Common myeloid progenitor, CD34-positive (primary cell): ENCODE measurements at regions not wholly inside any gene's neighbourhood (a gene's known extent, or its start where the extent isn't known, plus 50 kb on each side); places are given as distances from the start of the nearest gene placed in this dataset.
"Not testable (repeated sequence)": the region's sequence is repeated elsewhere in the genome, so short reads cannot be mapped to it uniquely, and the experiment has no call there.

ENCODE experiments used
- CTCF ChIA-PET: fragments of 350-600 bp; sonication (Branson Sonifier 250); formaldehyde crosslinking; loops from one replicate; lab custom pipeline; 2021; ENCODE audit warnings: antibody characterized with exemption; lab: Charles Lee
- POLR2A ChIA-PET: fragments of 350-600 bp; sonication (Branson Sonifier 250); formaldehyde crosslinking; loops from one replicate; lab custom pipeline; 2021; ENCODE audit warnings: antibody characterized with exemption; lab: Charles Lee
- DNase-seq, 3 donors: peaks; one replicate each; pipeline versions ENCODE4 v3.0.0 to v3.0.0-alpha.2; 2013
- H3K27ac ChIP-seq, 2 experiments: 1 replicate in 1 of 2; 2 replicates in 1 of 2; pipeline ENCODE4 v1.7.0; 2013; ENCODE audit warnings: inconsistent platforms in 2 of 2, low read length in 2 of 2, mild to moderate bottlenecking in 2 of 2, low read depth in 1 of 2, moderate library complexity in 1 of 2; ENCODE audit not compliant: severe bottlenecking in 2 of 2, insufficient read depth in 1 of 2, poor library complexity in 1 of 2
- H3K27me3 ChIP-seq, 5 experiments: replicated peaks in 2 of 5; 1 replicate in 3 of 5; 2 replicates in 2 of 5; pipeline versions ENCODE4 v1.6.1 to v1.7.0; 2013; ENCODE audit warnings: low read length in 4 of 5, mild to moderate bottlenecking in 2 of 5, moderate library complexity in 2 of 5, inconsistent platforms in 1 of 5; ENCODE audit not compliant: insufficient read depth in 5 of 5, control insufficient read depth in 4 of 5
- H3K36me3 ChIP-seq, 4 experiments: 1 replicate in 2 of 4; 2 replicates in 2 of 4; pipeline versions ENCODE4 v1.6.1 to v1.7.0; 2013; ENCODE audit warnings: low read length in 3 of 4, control low read depth in 1 of 4, mild to moderate bottlenecking in 1 of 4; ENCODE audit not compliant: control insufficient read depth in 4 of 4, insufficient read depth in 4 of 4
- H3K4me1 ChIP-seq, 4 experiments: 1 replicate in 3 of 4; 2 replicates in 1 of 4; pipeline versions ENCODE4 v1.6.1 to v1.7.1; 2013; ENCODE audit warnings: low read length in 3 of 4, mild to moderate bottlenecking in 3 of 4, control low read depth in 1 of 4, inconsistent platforms in 1 of 4, moderate library complexity in 1 of 4; ENCODE audit not compliant: control insufficient read depth in 4 of 4, insufficient read depth in 4 of 4; ENCODE audit errors: control extremely low read depth in 1 of 4
- H3K4me3 ChIP-seq, 7 experiments: 1 replicate in 4 of 7; 2 replicates in 3 of 7; pipeline versions ENCODE4 v1.5.1 to v1.7.0; 2013; ENCODE audit warnings: mild to moderate bottlenecking in 7 of 7, low read length in 6 of 7, moderate library complexity in 6 of 7, inconsistent platforms in 2 of 7, low read depth in 2 of 7, control low read depth in 1 of 7; ENCODE audit not compliant: insufficient read depth in 4 of 7, control insufficient read depth in 1 of 7; ENCODE audit errors: extremely low read depth in 1 of 7
- H3K9me3 ChIP-seq, 5 experiments: 1 replicate in 4 of 5; 2 replicates in 1 of 5; pipeline versions ENCODE4 v1.6.1 to v1.7.1; 2013; ENCODE audit warnings: low read length in 4 of 5, mild to moderate bottlenecking in 2 of 5, inconsistent platforms in 1 of 5, low read depth in 1 of 5, moderate library complexity in 1 of 5; ENCODE audit not compliant: control insufficient read depth in 4 of 5, insufficient read depth in 2 of 5; ENCODE audit errors: control extremely low read depth in 1 of 5
- WGBS: methylation state at CpG from one replicate; pipeline ENCODE4 v1.1.5; 2013; ENCODE audit not compliant: insufficient coverage; 5-methylcytosine and 5-hydroxymethylcytosine counted together

- Histone ChIP-seq H3K36me3 (no peaks in the 10 kb centered on the region), H3K27ac (no peak overlapping the region), H3K4me1 (peaks cover 0 to 18% (median 11%) of the 10 kb centered on the region in 4 experiments), H3K4me3 (no peak overlapping the region), H3K27me3 (no peaks in the 10 kb centered on the region), H3K9me3 (no peaks in the 10 kb centered on the region)
- CTCF ChIA-PET, result interaction anchor here (0.9 to 1.7 kb wide), 6 partner anchors 13 to 263 kb away, joined by 3 to 4 read pairs (median 3); no protein-coding TSS in a partner anchor
- no peak for DNase-seq
- POLR2A ChIA-PET, result no interaction called here
- 90% methylated on average over 5 of the region's 5 CpGs for WGBS
Measured at GRCh38 chr6:43929511-43929910, 159.5 kb downstream of the VEGFA start.

DNA sequence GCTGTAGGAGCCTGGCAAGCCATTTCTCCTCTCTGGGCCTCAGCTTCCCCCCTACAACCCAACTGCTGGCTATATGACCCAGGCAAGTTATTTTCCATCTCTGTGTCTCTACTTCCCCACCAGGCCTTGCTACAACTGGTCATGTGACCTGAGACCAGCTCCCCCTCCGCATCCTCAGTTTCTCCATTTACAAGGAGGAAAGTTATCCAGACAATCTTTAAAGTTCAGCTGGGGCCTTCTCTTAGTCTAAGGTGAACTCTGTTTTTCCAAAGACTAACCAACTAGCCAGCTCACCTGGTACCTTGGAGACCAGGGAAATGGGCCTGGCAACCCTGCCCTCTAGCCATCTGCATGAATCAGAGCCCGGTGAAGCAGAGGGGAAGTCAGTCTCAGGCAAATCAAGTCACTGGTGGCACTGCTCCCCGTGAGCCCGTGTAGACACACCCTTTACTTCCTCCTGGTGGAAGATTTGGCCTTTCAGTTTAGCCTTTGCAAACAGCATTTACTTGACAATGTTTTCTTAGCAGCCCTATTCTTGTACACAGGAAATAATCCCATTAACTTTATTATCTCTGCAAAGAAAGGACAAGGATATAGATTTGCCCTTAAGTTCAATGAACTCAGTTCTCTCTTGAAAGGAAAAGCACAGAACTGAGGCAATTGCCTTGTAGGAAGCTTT is 157.7 kb downstream of the VEGFA start:
- H3K4me1 ChIP-seq, result peaks cover 0 to 36% (median 29%) of the 10 kb centered on the region in 4 experiments
- H3K36me3 ChIP-seq, result no peaks in the 10 kb centered on the region
- ChIA-PET CTCF (interaction anchor here (0.7 to 2.2 kb wide), 12 partner anchors 9 to 135 kb away, joined by 3 to 7 read pairs (median 3); no protein-coding TSS in a partner anchor), POLR2A (interaction anchor here (1.0 kb wide), 1 partner anchor 43 kb away, joined by 3 read pairs; no protein-coding TSS in a partner anchor)
- H3K4me3 ChIP-seq, result no peak overlapping the region
- H3K27me3 ChIP-seq, result no peaks in the 10 kb centered on the region
- no peak overlapping the region for H3K27ac ChIP-seq
- no peaks in the 10 kb centered on the region for H3K9me3 ChIP-seq
- DNase-seq, result peak; percentile 19 to 67 (median 55)
- WGBS, result 25% methylated on average over 4 of the region's 4 CpGs

DNA sequence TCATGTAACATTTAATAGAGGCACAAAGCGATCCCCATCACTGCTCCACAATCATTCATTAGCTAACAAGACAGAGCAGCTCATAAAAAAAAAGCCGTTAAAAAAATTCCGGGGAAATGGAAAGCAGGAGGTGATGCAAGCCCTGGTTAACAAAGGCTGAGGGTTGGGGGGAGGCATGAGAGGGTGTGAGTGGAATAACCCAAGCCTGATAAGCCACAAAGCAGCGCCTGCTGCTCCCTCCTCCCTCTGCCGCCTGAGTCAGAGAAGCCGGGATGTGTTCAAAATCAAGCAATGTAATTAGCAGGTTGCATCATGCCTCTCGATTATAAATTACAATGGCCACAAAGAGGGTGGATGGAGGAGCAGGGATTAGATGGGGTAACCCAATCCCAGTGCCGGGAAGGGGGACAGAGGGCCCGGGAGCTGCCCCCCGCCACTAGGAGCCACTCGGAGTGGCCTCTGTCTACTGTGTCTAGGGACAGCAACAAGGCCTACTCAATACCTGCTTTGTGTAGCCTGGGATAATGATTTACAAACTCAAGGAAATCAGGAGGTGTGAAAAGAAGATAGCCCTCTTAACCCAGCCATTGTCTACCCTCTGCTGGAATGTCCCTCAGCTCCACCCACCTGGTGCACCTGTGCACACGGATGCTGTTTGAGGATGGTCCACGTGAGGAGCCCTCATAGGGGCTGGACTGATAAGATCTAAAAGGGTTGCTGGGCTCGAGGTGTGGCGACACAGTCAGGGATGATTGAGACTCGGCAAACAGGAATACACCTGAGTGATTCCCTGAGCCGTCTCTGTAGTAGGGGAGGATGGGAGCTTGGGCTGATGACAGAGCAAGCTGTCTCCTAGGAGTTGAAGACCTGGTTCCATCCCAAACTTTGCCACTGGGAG is 156.9 kb downstream of the VEGFA start:
- 83% methylated on average over 9 of the region's 17 CpGs for WGBS
- ChIA-PET CTCF (interaction anchor here (0.7 to 2.2 kb wide), 11 partner anchors 10 to 136 kb away, joined by 3 to 7 read pairs (median 3); no protein-coding TSS in a partner anchor), POLR2A (no interaction called here)

GRCh38 chr6:43925636-43926139 is 155.7 kb downstream of the VEGFA start:
- H3K36me3 ChIP-seq, DNase-seq, H3K4me3 ChIP-seq, H3K27me3 ChIP-seq, H3K9me3 ChIP-seq, POLR2A ChIA-PET: not testable (repeated sequence)
- 100% methylated on average over 3 of the region's 7 CpGs for WGBS
- H3K27ac ChIP-seq, result peak overlapping the region in 1 of 2 experiments; percentile 69
- CTCF ChIA-PET, result interaction anchor here (0.9 to 2.2 kb wide), 5 partner anchors 8 to 157 kb away, joined by 3 to 7 read pairs (median 4); no protein-coding TSS in a partner anchor
- peaks cover 0 to 37% (median 29%) of the 10 kb centered on the region in 4 experiments for H3K4me1 ChIP-seq

More for the DNA sequence above, 156.9 kb downstream of the VEGFA start:
- Histone ChIP-seq H3K4me1 (peaks cover 0 to 37% (median 29%) of the 10 kb centered on the region in 4 experiments), H3K27me3 (no peaks in the 10 kb centered on the region), H3K9me3 (no peaks in the 10 kb centered on the region), H3K27ac (peak overlapping the region in 1 of 2 experiments; percentile 69), H3K4me3 (no peak overlapping the region), H3K36me3 (no peaks in the 10 kb centered on the region)
- DNase-seq, result peak in 1 of 3 donors; percentile 18

DNA sequence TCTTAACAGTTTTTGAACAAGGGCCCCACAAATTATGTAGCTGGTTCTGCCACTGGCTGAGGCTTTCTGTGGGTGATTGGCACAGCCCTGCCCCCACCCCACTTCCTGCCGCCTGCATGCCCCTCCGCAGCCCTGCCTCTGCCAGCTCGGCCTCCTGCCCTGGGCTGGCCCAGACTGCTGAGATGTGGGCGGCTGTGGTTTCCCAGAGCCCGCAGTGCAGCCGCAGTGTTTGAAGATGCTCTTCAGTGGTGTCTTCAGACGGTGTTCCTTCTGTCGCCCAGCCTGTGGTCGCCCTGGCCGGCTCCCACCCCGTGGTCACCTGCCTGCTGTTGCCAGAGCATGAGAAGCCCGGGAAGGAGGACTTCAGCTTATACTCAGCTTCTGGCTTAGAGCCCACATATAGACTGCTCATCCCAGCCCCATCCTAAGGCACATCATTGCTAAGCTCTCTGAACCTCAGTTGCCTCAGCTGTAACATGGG is 154.3 kb downstream of the VEGFA start:
- Histone ChIP-seq H3K36me3 (no peaks in the 10 kb centered on the region), H3K27ac (no peak overlapping the region), H3K4me3 (peak overlapping the region in 3 of 7 experiments; percentile 11 to 47 (median 44)), H3K27me3 (no peaks in the 10 kb centered on the region), H3K4me1 (peaks cover 0 to 37% (median 29%) of the 10 kb centered on the region in 4 experiments), H3K9me3 (no peaks in the 10 kb centered on the region)
- ChIA-PET POLR2A (interaction anchor here (0.8 kb wide), 1 partner anchor 31 kb away, joined by 3 read pairs; no protein-coding TSS in a partner anchor), CTCF (interaction anchor here (0.6 to 1.8 kb wide), 8 partner anchors 14 to 32 kb away, joined by 3 to 5 read pairs (median 3); no protein-coding TSS in a partner anchor)
- peak; percentile 63 to 90 (median 89) for DNase-seq
- 0% methylated on average over 11 of the region's 12 CpGs for WGBS

DNA sequence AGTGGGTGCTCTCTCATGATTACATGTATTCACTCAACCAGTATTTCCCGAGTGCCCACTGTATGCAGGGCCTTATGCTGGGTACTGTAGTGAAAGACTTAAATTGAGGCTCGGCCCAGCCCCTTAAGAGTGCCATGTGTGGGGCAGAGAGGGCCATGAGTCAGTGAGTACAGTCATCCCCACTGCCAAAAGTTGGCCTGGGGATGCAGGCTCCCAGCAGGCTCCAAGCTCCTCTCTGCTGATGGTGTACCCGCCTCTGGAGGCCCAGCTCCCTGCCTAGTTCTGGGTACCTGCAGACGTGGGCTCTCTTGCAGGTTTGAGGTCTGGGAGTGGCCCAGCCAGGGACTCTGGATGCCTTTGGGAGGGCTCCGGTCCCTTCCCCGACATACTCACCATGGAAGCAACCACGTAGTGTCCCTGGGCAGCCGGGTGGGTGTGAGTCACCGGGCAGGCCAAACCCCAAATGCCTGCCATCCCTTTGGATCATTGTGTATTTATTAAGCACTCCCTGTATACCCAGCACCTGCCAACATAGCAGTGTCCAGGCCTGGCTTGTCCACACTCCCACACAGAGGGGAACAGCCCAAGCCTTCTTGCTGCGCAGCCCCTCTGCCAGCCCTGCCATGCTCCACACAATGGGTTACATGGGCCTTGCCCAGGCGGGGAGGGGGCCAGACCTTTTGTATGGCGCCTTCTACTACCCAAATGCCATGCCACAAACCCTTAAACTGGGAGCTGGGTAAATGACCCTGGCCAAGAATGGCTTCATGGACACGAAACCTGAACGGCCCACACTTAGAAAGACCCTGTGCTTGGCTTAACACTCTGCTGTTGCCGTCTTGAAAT is 153.6 kb downstream of the VEGFA start:
- Histone ChIP-seq H3K27me3 (no peaks in the 10 kb centered on the region), H3K9me3 (no peaks in the 10 kb centered on the region), H3K27ac (no peak overlapping the region), H3K4me3 (peak overlapping the region in 4 of 7 experiments; percentile 19 to 47 (median 41)), H3K4me1 (peaks cover 0 to 37% (median 29%) of the 10 kb centered on the region in 4 experiments), H3K36me3 (no peaks in the 10 kb centered on the region)
- ChIA-PET CTCF (interaction anchor here (0.8 to 1.5 kb wide), 7 partner anchors 15 to 33 kb away, joined by 3 to 5 read pairs (median 3); no protein-coding TSS in a partner anchor), POLR2A (interaction anchor here (0.8 kb wide), 1 partner anchor 30 kb away, joined by 3 read pairs; no protein-coding TSS in a partner anchor)
- peak in 2 of 3 donors; percentile 20 to 31 for DNase-seq
- 76% methylated on average over 13 of the region's 15 CpGs for WGBS
